NCI-H524 (cell line): ENCODE measurements at regions not wholly inside any gene's neighbourhood (a gene's known extent, or its start where the extent isn't known, plus 50 kb on each side); places are given as distances from the start of the nearest gene placed in this dataset.
A peak's percentile ranks its signal among the peaks of the same experiment; 100 is the strongest.
"Not testable (repeated sequence)": the region's sequence is repeated elsewhere in the genome, so short reads cannot be mapped to it uniquely, and the experiment has no call there.

ENCODE experiments used
- DNase-seq, 2 experiments: peaks; one replicate each; lab custom pipeline; 2025; lab: John Stamatoyannopoulos, UW

- DNase-seq, result no peak
Observed at GRCh38 chr17:71849783-71850768, 270.7 kb upstream of the SOX9 start.

DNA sequence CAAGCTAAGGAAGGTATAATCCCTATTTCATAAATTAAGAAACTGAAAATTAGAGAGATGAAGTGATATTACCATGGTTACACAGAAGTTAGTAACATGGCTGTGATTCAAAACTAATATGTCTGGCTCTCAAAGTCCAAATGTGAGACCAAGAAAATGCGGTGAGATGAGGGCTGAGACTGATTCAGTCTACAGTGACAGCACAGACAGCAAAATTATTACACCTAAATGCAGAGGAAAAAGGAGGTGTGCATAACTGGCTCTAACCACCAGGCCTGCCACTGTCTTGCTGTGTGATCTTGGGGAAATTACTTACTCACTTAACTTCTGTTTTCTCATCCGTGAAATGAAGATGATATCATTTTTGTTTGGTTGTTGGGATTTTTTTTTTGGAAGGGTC, 270.0 kb upstream of the SOX9 start:
- DNase-seq, result no peak

GRCh38 chr17:71855010-71855409, 265.8 kb upstream of the SOX9 start:
- DNase-seq, result no peak

GRCh38 chr17:71864755-71865154, 256.1 kb upstream of the SOX9 start:
- DNase-seq, result no peak

DNA sequence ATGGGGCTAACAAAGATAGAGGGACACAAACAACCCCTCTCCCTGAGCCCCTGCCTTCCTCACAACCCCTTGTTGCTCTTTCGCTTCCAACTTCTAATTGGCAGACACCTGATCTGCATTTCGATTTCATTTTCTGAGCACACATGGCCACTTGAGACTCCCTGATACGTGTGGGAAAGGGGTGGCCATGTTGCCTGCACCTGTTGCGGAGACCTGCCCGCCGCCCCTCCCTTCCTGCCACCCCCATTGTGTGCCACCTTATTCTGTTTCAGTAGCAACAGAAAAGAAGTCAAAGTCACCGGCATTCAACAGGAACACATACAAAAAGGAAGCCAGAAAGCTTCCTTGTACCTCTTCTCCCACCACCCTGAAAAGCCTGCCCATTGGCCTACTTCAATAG, 254.7 kb upstream of the SOX9 start:
- no peak for DNase-seq

DNA sequence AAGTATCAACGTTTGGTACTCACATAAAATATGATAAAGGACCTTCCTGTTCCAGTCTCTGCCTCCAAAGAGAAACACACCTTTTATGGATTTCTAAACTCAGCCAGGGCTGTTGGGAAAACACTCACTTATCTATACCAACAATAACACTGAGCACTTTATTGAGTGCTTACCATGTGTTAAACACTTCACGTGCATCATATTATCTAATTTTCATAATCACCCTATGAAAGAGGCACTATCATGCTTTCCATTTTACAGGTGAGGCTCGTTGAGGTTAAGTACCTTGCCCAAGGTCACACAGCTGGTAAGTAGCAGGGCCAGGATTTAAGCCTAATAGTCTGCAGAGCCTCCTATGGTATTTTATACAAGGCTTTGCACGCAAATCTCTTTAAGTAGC, 251.5 kb upstream of the SOX9 start:
- DNase-seq, result peak in 1 of 2 experiments; percentile 27

GRCh38 chr17:71869841-71870545, 250.8 kb upstream of the SOX9 start:
- peak; percentile 11 to 58 for DNase-seq

DNA sequence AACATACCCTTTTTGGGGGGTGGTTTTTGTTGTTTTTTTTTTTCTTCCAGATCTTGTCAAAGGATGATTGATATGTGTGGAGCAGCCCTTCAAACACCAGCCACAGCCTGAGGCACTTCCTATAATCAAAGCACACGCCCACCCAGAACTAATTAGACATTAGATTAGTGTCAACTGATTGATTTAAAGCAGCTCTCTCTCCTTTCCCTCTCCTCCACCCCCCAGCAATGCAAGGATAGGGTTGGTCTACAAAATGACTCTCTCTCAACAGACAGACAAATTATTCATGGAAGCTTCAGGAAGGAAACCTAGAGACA, 250.3 kb upstream of the SOX9 start:
- peak in 1 of 2 experiments; percentile 26 for DNase-seq

- DNase-seq, result peak in 1 of 2 experiments; percentile 12
Observed at GRCh38 chr17:71872843-71873485, 247.9 kb upstream of the SOX9 start.

- not testable (repeated sequence) for DNase-seq
Observed at GRCh38 chr17:71874773-71875172, 246.0 kb upstream of the SOX9 start.

DNA sequence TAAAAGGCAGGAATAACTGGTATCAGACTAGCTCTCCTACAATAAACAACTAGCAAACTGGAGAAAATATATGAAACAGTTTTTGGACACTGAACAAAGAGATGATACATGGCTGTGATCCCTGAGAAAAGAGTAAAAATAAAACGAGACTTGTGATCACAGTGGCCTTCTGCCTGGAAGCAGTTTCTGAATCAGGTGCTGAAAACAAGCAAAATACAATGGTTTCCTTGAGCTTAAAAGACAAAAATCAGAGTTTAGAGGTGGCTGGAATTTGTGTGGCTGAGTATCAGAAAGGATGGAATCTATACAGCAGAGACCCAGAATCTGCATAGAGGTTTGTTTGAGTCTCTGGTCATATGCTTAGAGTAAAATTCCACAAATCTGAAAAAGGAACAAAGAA, 242.5 kb upstream of the SOX9 start:
- no peak for DNase-seq

DNA sequence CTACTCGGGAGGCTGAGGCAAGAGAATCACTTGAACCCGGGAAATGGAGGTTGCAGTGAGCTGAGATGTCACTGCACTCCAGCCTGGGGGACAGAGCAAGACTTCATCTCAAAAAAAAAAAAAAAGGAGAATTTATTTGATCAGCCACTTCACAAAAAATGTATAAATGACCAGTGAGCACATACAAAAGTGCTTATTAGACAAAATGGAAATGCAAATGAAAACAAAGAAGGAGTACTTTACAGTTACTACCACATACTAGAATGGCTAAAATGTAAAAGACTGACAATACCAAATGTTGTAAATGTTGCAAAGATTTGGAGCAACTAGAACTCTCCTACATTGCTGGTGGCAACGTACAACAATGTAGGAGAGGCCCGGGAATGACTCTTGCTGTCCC, 241.8 kb upstream of the SOX9 start:
- DNase-seq, result no peak

DNA sequence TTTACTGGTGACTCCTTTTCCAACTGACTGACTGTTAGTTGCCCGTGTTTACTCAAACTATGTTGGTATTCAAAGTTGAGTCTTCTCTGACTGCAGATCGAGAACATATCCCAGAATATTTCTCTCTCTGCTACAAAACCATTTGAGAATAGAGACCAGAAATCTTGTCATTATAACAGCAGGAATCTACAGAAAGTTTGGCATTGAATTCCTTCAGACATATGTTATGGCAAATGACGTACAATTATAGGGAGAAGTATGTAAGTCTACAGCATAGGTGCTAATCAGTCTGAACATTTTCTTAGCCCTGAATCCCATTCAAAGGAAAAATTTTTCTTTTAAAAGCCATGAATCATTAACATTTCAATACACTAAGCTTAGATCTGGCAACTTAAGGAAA, 239.8 kb upstream of the SOX9 start:
- no peak for DNase-seq

DNA sequence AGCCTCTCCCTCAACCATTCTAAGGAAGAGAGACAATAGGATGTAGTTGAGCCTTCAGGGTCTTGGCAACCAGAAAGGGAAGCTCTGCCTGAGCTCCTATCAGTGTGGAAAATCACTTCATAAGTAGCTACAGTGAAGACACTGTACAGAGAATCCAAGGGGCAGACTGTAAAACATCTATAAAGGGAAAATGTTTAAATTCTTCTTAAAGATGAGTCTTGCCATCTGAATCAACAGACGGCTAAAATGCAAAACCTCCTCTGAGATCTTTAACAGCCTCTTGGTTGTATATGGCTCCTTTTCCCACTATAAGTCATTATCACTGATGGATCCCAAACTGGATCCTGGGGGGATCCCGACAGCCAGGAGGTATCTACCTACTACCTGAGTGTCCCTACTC, 239.2 kb upstream of the SOX9 start:
- no peak for DNase-seq

- DNase-seq, result no peak
Observed at GRCh38 chr17:71883258-71883657, 237.6 kb upstream of the SOX9 start.

DNA sequence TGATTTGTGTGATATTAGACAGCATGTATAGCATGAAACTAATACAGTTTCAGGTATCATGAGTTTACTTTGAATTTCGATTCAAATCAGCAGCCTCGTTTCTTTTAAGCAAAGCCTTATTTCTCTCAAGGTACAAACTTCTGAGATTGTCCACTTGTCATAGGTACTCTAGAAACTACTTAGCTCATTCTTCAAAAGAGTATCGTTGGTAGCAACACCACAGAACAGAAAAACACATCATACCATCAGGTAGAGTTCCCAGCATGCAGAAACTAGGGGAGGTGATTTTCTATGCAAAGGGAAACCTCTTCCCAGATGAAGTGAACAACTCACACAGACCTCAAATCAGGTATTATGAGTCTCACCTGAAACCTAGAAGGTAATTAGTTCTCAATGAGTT, 237.0 kb upstream of the SOX9 start:
- DNase-seq, result no peak

DNA sequence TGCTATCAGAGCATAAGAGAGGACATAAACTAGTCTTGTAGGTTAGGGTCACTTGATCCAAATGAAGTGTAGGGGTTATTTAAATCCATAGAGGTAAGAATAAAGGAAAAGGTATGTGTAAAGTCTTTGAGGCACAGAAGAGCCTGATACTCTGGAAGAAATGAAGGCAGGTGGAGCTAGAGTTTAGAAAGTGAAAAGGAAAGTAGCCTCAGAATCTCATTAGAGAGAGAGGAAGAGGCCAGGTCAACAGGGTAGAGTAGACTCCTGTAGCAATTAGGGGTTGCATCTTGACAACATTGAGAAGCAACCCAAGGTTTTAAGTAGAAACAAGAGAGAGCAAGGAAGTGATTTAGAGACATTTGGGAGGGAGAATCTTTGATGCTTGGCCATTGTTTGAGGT, 235.2 kb upstream of the SOX9 start:
- no peak for DNase-seq

DNA sequence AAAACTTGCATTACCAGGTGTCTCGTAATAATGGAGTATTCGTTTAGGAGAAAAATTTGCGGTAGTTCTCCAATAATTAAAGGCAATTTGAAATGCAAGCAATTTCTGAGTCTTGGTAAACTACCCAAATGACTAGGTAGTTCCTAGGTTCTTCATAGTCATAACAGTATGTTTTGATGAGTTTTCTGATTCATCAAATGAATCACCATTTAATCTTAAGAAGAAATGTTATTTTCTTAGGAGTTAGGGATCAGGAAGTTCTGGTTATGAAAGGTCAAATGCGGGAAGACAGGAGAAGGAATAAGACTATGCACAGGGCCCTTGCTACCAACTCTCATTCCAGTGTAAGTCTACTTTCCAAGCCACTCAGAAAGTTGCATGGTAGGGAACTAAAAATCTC, 221.5 kb upstream of the SOX9 start:
- DNase-seq, result no peak

- no peak for DNase-seq
Observed at GRCh38 chr17:71900621-71901229, 220.1 kb upstream of the SOX9 start.

GRCh38 chr17:71902894-71903506, 217.8 kb upstream of the SOX9 start:
- DNase-seq, result no peak

DNA sequence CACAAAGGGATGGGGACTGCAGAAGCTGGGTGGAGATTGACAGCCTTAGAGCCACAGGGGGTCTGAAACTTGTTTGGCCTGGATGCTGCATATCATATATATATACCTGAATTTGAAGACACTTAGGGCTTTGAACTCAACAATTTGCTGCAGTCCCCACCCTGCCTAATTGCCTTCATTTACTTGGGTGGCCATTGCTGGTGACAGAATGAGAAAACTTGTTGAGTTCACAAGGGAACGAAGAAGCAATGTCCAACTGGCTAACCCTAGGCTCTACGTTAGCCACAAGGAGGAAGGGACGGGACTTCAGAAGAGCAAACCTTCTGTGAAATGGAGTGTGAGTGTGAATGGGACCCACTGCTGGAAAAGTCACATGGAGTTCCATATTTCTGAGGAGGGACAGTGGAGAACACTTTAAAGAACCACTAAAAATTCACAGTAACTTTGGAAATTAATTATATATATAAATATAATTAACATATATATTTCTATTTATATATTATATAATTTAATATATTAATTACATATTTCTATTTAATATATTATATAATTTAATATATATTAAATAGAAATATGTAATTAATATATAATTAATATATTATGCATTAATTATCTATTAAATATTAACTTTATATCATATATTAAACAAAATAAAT, 215.3 kb upstream of the SOX9 start:
- no peak for DNase-seq
